ENCODE measurements at regions not wholly inside any gene's neighbourhood (a gene's known extent, or its start where the extent isn't known, plus 50 kb on each side); places are given as distances from the start of the nearest gene placed in this dataset.

DNA sequence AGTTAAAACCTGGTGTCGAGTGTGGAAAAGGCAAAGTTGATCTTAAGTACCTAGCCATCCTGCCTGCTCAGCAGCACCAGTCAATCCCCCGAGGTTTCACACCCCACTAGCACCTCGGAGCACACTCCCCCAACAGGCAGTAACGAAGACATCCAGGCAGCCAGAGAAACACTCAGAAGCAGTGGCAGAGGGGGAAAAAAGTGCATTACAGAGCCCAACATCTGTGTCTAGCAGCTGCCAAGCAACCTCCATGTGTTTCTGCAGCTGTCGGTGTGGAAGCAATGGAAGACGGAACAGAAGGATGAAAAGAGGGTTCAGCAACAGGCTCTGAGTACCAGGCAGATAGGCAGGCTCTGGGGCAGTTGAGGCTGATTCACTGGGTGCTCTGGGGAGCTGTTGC lies 73.4 kb upstream of the PROX1 start (continued):
- TF ChIP-seq AFF4 (CRISPR knock-in tag; IDR thresholded peaks at IDR 0.05; ENCODE audit: borderline replicate concordance): no peak
- no peak for TF ChIP-seq ZNF317 (CRISPR knock-in tag; IDR thresholded peaks at IDR 0.05; ENCODE audit: borderline replicate concordance, low read depth)
- TF ChIP-seq ATF6 (CRISPR knock-in tag; IDR thresholded peaks at IDR 0.05): no peak
- TF ChIP-seq HMGA2 (CRISPR knock-in tag; IDR thresholded peaks at IDR 0.05): no peak
- no peak for TF ChIP-seq TEAD1 (CRISPR knock-in tag; IDR thresholded peaks at IDR 0.05)

GRCh38 chr1:213921311-213921710 lies 66.5 kb upstream of the PROX1 start:
- no peak overlapping the region for H3K4me3 Mint-ChIP-seq
- ChIA-PET CTCF (no interaction called here), POLR2A (no interaction called here)
- no peaks in the 10 kb centered on the region for H3K4me1 Mint-ChIP-seq
- H3K27ac Mint-ChIP-seq: no peak overlapping the region
- ATAC-seq: no peak
- no peaks in the 10 kb centered on the region for H3K27me3 Mint-ChIP-seq (ENCODE audit: low read depth)
- no peak for DNase-seq (ENCODE audit: low spot score)
- H3K36me3 Mint-ChIP-seq: no peaks in the 10 kb centered on the region
- H3K9me3 Mint-ChIP-seq: peaks cover 6% of the 10 kb centered on the region; the same call in 1 of the 2 replicates
- TF ChIP-seq, protein P1, sequence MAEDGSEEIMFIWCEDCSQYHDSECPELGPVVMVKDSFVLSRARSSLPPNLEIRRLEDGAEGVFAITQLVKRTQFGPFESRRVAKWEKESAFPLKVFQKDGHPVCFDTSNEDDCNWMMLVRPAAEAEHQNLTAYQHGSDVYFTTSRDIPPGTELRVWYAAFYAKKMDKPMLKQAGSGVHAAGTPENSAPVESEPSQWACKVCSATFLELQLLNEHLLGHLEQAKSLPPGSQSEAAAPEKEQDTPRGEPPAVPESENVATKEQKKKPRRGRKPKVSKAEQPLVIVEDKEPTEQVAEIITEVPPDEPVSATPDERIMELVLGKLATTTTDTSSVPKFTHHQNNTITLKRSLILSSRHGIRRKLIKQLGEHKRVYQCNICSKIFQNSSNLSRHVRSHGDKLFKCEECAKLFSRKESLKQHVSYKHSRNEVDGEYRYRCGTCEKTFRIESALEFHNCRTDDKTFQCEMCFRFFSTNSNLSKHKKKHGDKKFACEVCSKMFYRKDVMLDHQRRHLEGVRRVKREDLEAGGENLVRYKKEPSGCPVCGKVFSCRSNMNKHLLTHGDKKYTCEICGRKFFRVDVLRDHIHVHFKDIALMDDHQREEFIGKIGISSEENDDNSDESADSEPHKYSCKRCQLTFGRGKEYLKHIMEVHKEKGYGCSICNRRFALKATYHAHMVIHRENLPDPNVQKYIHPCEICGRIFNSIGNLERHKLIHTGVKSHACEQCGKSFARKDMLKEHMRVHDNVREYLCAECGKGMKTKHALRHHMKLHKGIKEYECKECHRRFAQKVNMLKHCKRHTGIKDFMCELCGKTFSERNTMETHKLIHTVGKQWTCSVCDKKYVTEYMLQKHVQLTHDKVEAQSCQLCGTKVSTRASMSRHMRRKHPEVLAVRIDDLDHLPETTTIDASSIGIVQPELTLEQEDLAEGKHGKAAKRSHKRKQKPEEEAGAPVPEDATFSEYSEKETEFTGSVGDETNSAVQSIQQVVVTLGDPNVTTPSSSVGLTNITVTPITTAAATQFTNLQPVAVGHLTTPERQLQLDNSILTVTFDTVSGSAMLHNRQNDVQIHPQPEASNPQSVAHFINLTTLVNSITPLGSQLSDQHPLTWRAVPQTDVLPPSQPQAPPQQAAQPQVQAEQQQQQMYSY (CRISPR knock-in tag; IDR thresholded peaks at IDR 0.05): no peak
- no peak for TF ChIP-seq E2F1 (CRISPR knock-in tag; IDR thresholded peaks at IDR 0.05)
- TF ChIP-seq, protein P2, sequence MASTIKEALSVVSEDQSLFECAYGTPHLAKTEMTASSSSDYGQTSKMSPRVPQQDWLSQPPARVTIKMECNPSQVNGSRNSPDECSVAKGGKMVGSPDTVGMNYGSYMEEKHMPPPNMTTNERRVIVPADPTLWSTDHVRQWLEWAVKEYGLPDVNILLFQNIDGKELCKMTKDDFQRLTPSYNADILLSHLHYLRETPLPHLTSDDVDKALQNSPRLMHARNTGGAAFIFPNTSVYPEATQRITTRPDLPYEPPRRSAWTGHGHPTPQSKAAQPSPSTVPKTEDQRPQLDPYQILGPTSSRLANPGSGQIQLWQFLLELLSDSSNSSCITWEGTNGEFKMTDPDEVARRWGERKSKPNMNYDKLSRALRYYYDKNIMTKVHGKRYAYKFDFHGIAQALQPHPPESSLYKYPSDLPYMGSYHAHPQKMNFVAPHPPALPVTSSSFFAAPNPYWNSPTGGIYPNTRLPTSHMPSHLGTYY (CRISPR knock-in tag; IDR thresholded peaks at IDR 0.05): no peak
- TF ChIP-seq NR1H2 (CRISPR knock-in tag; IDR thresholded peaks at IDR 0.05): no peak
- TF ChIP-seq, protein P3, sequence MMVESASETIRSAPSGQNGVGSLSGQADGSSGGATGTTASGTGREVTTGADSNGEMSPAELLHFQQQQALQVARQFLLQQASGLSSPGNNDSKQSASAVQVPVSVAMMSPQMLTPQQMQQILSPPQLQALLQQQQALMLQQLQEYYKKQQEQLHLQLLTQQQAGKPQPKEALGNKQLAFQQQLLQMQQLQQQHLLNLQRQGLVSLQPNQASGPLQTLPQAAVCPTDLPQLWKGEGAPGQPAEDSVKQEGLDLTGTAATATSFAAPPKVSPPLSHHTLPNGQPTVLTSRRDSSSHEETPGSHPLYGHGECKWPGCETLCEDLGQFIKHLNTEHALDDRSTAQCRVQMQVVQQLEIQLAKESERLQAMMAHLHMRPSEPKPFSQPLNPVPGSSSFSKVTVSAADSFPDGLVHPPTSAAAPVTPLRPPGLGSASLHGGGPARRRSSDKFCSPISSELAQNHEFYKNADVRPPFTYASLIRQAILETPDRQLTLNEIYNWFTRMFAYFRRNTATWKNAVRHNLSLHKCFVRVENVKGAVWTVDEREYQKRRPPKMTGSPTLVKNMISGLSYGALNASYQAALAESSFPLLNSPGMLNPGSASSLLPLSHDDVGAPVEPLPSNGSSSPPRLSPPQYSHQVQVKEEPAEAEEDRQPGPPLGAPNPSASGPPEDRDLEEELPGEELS (CRISPR knock-in tag; IDR thresholded peaks at IDR 0.05): no peak
- no peak for TF ChIP-seq AFF4 (CRISPR knock-in tag; IDR thresholded peaks at IDR 0.05; ENCODE audit: borderline replicate concordance)
- no peak for TF ChIP-seq TCF7 (CRISPR knock-in tag; IDR thresholded peaks at IDR 0.05; ENCODE audit: low read depth)
- no peak for TF ChIP-seq NR3C1 (CRISPR knock-in tag; conservative IDR thresholded peaks at IDR 0.05; ENCODE audit: low read depth)
- TF ChIP-seq ZNF121 (CRISPR knock-in tag; IDR thresholded peaks at IDR 0.05): no peak
- no peak for TF ChIP-seq JUN (CRISPR knock-in tag; IDR thresholded peaks at IDR 0.05)
- TF ChIP-seq FOXK1 (CRISPR knock-in tag; IDR thresholded peaks at IDR 0.05): no peak
- no peak for TF ChIP-seq IRF2 (CRISPR knock-in tag; IDR thresholded peaks at IDR 0.05; ENCODE audit: borderline replicate concordance, low read depth)
